Activated CD8-positive, alpha-beta memory T cell treated with anti-CD3 and anti-CD28 coated beads for 36 hours (primary cell): ENCODE measurements at regions not wholly inside any gene's neighbourhood (a gene's known extent, or its start where the extent isn't known, plus 50 kb on each side); places are given as distances from the start of the nearest gene placed in this dataset.

Experiments used
- CTCF ChIA-PET: fragments of 350-600 bp; sonication (Branson Sonifier 250); formaldehyde crosslinking; loops from one replicate; lab custom pipeline; 2021; ENCODE audit warnings: antibody characterized with exemption; lab: Charles Lee
- POLR2A ChIA-PET: fragments of 350-600 bp; sonication (Branson Sonifier 250); formaldehyde crosslinking; loops from one replicate; lab custom pipeline; 2021; ENCODE audit warnings: antibody characterized with exemption; lab: Charles Lee

- ChIA-PET POLR2A (no interaction called here), CTCF (no interaction called here)
These were observed 229.4 kb upstream of the SLC35B3 start for GRCh38 chr6:8664700-8665099.

- ChIA-PET POLR2A (no interaction called here), CTCF (no interaction called here)
These were observed 228.7 kb upstream of the SLC35B3 start for GRCh38 chr6:8664070-8664469.

- ChIA-PET CTCF (no interaction called here), POLR2A (no interaction called here)
These were observed 224.3 kb upstream of the SLC35B3 start for GRCh38 chr6:8659404-8660189.

- ChIA-PET POLR2A (no interaction called here), CTCF (no interaction called here)
These were observed 223.1 kb upstream of the SLC35B3 start for GRCh38 chr6:8658416-8658815.

DNA sequence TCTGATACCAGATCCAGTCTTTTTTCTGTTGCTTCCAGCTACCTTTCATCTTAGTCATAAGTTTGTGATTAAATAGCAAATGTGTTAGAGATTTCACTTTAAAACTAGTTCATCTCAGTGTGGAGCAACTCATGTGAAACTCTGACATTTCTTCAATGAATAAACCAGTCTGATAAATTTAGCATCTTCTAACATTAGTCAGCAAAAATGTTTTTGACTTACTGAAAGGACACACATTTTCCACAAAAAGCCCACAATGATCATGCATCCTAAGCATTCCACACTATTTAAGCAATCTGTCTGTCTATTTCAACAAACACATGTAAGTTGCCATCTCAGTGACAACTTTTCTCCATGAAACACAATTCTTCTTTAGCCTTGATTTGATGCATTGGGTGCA, 222.2 kb upstream of the SLC35B3 start:
- POLR2A ChIA-PET, result no interaction called here
- CTCF ChIA-PET, result no interaction called here

DNA sequence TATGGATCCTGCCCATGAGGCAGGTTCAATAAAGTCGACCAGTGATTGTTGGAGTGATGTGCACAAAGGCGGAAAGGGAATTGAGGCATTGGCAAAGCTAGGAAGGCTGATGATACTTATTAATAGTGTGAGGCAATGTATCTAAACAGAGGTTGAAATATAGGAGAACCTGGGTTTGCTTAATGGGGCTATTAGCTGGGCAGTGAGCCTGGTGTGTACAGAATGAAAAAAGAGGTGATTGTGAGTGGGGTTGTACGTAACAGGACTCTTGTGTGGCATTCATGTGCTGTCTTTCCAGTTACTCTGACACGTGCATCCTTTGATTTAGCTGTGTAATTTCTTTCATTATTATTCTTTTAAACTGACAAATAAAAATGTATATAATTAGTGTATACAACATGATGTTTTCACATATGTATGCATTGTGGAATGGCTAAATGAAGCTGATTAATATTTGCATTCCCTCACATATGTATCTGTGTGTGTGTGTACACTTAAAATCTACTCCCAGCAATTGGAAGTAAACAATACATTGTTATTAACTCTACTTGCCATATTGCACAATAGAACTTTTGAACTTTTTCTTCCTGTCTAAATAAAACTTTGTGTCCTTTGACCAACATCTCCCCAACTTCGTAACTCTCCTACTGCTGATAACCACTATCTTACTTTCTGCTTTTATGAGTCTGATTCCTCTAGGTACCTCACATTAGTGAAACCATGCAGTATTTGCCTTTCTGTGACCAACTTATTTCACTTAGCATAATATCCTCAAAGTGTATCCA, 220.5 kb upstream of the SLC35B3 start:
- POLR2A ChIA-PET, result no interaction called here
- CTCF ChIA-PET, result no interaction called here

- POLR2A ChIA-PET, result no interaction called here
- CTCF ChIA-PET, result no interaction called here
These were observed 217.4 kb upstream of the SLC35B3 start for GRCh38 chr6:8652710-8653109.

- CTCF ChIA-PET, result no interaction called here
- POLR2A ChIA-PET, result interaction anchor here (0.7 kb wide), 1 partner anchor 486 kb away, joined by 3 read pairs; no protein-coding TSS in a partner anchor
These were observed 216.7 kb upstream of the SLC35B3 start for GRCh38 chr6:8651998-8652397.

- CTCF ChIA-PET, result interaction anchor here (0.5 kb wide), 1 partner anchor 893 kb away, joined by 3 read pairs; no protein-coding TSS in a partner anchor
- POLR2A ChIA-PET, result no interaction called here
These were observed 209.9 kb upstream of the SLC35B3 start for GRCh38 chr6:8645212-8645611.

GRCh38 chr6:8644306-8644705, 209.0 kb upstream of the SLC35B3 start:
- ChIA-PET POLR2A (no interaction called here), CTCF (no interaction called here)

DNA sequence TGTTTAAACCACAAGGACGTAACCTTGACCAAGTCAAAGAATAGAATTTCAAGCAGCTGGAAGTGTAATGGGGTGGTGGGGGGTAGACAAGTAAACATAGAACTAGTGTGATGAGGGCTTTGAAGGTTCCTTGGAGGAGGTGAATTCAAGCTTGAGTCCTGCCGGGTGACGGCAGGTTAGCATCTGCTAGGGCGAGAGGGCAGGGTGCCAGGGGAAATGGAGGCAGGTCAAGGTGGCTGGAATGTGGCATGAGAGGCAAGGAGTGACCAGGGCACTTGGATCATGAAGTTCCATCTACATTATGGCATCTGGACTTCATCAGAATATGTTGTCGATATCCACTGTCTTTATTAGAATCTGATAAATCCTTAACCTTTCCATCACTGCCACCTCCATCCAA, 207.5 kb upstream of the SLC35B3 start:
- ChIA-PET POLR2A (no interaction called here), CTCF (no interaction called here)

GRCh38 chr6:8642131-8642530, 206.8 kb upstream of the SLC35B3 start:
- POLR2A ChIA-PET, result no interaction called here
- CTCF ChIA-PET, result no interaction called here

DNA sequence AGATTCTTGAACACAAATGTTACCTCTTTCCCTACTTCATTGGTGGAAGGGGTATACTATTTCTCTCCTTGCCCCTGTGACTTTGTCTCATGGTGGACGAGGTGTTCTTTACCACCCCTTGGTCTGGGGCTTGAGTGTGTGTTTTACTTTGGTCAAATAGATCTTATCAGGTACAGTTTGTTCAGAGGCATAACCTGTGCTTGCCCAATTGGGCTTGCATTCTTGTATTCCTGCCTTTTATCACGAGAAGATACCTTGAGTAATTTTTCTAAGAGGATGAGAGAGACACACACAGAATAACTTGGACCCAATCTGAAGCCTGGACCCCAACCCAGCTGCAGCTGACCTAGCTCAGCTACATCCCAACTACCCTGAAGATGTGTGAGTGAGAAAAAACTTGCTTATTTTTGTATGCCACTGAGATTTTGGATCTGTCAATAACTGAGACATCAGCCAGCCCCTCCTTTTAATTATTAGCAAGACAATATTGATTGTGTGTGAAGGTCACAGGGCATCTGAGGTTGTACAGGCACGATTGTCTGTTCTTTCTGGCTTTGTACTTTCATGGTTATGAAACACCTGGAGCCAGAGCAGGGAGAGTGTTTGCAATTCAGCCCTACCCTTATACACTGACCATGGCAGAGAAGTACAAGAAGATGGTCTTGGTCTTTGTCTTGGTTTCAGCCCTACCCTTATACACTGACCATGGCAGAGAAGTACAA, 204.7 kb upstream of the SLC35B3 start:
- CTCF ChIA-PET, result no interaction called here
- POLR2A ChIA-PET, result no interaction called here

- POLR2A ChIA-PET, result no interaction called here
- CTCF ChIA-PET, result no interaction called here
These were observed 202.7 kb upstream of the SLC35B3 start for GRCh38 chr6:8637896-8638597.

DNA sequence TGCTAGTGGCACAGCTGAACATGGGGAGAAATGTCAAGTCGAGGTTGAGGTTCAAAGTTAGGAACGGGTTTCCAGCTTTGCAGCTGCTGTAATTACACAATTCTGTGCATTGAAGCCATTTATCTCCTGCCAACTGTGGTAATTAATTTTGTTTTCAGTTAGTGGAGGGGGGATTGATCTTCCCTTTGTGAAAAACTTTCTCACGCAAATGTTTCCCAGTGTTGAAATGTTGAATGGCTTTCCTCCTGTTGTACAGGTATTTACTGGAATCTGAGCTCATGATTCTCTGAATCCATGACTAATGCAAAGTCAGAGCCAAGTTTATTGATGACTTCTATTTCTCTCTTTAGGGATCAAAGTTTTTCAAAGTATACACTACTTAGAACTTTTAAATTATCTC, 198.4 kb upstream of the SLC35B3 start:
- CTCF ChIA-PET, result no interaction called here
- POLR2A ChIA-PET, result no interaction called here

GRCh38 chr6:8628736-8629135, 193.4 kb upstream of the SLC35B3 start:
- ChIA-PET POLR2A (no interaction called here), CTCF (no interaction called here)

GRCh38 chr6:8628063-8628462, 192.7 kb upstream of the SLC35B3 start:
- POLR2A ChIA-PET, result no interaction called here
- CTCF ChIA-PET, result no interaction called here

DNA sequence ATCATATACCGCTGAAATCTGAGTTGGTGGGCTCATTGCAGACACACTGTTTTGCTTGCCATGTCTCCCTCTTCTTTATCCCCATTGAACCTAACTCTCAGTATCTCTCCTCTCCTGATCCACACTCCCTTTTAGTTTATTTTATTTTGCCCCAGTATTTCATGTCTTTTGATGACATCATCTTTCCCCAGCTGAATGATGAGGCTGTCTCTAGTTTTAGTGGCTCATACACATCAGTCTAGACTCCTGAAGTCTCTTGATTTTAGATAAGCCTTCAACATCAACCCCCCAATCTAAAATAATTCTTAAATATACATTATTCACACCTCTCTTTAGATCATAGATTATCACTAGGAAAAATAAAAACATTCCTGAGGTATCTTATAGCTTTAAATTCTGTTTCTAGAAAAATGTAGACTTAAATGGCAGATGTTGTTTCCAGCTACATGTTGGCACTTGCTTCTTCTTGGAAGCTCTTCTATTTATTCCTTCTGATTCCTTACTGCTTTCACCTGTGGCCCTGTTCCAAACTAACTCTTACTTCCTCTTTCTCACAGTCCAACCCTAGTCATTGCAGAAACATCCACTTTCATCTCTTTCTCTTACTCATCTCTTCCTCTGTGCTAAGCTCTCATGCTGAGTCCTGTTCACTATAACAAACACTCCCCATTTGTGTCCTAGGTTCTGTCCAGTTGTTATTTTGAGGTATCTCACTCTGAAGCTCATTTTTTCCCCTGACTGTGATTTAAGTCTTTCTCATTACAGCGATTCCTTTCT, 191.9 kb upstream of the SLC35B3 start:
- ChIA-PET POLR2A (no interaction called here), CTCF (no interaction called here)

GRCh38 chr6:8624665-8625064, 189.3 kb upstream of the SLC35B3 start:
- ChIA-PET POLR2A (no interaction called here), CTCF (no interaction called here)
